ENCODE measurements at regions not wholly inside any gene's neighbourhood (a gene's known extent, or its start where the extent isn't known, plus 50 kb on each side); places are given as distances from the start of the nearest gene placed in this dataset.

DNA sequence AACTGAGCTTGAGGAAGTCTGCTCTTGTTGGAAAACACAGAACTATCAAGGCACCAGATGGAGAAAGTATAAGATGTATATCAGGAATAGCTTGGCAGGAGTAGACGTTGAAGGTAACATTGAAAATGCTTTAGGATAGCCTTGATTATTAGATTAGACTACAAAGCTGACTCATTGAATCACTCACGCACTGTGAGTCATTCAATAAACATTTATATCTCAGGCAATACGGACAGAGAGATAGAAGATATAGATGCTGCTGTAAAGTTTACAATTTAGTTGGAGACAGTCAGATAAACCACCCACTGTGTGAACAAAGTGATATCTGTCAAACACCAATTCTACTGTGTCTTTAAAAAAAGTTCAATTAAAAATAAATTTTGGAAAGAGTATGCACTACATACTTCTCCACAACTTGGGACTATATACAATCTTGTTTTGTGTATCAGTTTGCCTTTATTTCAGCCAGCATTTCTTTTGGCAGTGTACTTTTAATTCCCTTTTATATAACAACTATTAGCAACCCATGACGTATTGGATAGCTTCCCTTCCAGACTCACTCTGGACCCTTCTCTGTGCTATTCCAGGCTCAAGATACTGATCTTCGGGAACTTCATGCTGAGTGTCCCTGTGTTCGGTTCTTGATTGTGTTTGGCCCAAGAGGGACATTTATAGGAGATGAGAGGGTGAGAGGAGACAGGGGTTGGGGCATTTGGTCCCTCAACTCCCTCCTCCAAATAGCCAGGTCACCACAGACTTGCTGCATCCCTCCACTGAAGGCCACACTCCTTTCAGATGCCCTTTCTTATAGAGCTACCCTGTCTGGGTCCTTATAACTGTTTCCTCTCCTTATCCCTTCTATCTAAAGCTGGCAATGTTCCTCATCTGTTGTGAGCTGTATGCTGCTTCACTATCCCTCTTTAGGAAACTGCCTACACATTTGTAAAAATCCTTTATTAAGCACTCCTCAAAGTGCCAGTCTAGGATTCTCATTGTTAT is 176.6 kb upstream of the PTPRK start:
- in situ Hi-C loops (cut with HindIII; ENCODE audit: low pct_unique_long_range_greater_than_20kb, low sequenced_read_pairs): no loop called here
- DNase-seq (ENCODE audit: low read depth): peak; percentile 65

DNA sequence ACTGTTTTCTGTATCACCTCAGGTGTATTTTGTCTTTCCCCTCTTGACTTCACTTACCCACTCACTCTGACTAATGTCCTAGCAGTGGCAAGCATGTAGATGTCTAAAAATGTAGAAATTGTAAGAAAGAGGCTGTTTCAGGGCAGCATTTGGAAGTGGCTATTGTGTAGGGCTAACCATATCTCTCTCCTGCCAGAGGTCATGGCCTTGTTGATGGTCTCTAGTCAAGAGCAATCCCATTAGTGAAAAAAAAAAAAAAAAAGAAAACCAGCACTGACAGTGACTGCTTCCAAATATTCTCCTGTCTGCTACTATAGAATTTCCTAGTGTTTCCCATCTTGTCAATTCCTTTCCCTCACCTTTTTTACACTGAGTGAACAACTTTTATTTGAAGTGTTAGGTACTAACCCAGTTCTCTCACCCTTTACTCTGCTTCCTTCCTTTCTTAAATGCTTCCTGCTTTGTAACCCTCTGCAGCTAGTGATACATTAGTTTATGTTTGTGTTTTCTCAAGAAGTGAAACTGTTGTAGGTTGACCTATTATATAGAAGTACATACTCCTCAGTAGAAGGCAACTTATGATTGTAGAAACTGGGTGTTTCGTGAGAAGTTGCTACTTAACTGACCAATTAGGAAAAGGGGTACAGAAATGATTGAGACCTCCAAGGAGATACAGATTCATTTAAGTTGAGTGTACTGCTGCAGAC is 174.1 kb upstream of the PTPRK start:
- in situ Hi-C loops (cut with HindIII; ENCODE audit: low pct_unique_long_range_greater_than_20kb, low sequenced_read_pairs): no loop called here
- DNase-seq (ENCODE audit: low read depth): no peak

DNA sequence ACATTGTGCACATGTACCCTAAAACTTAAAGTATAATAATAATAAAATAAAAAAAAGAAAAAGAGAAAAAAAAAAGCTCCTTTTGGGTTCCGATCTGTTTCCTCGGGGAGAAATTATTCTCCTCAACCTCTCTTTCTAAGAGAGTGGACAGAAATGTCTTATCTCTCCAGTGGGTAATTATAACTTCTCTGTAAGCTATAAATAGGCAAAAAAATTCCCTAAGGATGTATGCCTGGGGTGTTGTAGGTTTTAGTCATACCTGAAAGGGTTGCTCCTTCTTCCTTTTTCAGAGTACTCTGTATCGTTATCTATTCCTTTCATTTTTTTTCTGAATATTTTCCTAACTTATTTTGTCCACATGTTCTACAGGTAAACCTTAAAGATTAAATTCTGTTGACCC is 169.7 kb upstream of the PTPRK start:
- in situ Hi-C loops (cut with HindIII; ENCODE audit: low pct_unique_long_range_greater_than_20kb, low sequenced_read_pairs): no loop called here
- no peak for DNase-seq (ENCODE audit: low read depth)

DNA sequence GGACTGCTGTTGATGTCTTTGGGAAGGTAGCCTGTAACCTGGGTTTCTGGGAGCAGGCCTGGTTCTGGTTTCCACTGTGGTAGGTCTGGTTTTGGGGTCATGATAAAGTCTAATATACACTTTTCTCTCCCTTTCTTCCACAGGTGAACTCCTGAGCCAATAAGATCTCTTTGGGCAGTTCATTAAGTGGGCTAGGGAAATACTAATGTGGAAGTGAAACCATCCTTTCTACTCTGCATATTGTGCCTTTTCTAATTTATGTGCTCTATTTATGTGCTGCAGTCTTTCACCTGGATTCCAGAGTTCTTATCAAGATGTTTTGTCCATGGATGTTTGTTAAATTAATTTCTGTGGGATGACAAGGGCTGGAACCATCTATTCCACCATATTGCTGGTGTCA is 165.7 kb upstream of the PTPRK start:
- in situ Hi-C loops (cut with HindIII; ENCODE audit: low pct_unique_long_range_greater_than_20kb, low sequenced_read_pairs): no loop called here
- no peak for DNase-seq (ENCODE audit: low read depth)

DNA sequence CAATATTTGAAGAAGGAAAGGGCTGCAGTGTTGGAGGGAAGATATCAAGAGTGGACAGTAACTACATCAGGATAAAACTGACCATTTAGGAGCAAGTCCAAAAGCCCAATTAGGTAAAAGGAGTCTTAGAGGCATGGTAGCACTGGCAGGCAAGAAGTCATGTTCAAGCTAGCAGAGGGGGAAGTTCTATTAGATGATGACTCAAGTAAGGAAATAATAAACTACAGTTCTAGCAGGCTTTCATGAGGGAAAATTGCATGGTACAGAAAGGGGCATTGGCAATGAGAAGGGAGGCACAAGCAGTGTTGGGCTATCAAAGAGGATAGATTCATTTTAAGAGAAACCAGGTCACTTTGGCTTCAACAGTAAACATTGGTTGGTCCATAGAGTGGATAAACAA is 156.1 kb upstream of the PTPRK start:
- in situ Hi-C loops (cut with HindIII; ENCODE audit: low pct_unique_long_range_greater_than_20kb, low sequenced_read_pairs): no loop called here
- no peak for DNase-seq (ENCODE audit: low read depth)

DNA sequence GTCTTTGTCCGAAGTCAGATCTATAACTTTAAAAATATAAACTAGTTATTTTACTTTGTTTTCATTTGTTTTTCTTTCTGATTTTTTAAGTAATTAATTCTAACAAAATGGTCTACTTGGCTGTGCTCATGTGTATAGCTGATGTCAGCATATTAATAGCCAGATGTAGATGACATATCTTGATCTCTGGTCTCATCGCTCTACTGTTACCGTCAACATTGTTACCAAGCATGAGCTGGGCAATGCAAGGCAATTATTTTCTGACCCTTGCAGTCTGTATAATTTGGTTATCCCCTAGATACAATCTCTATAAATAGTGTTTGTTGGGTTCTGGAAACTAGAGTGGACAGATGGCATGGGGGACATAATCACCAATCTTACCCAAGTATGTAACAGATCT is 151.6 kb upstream of the PTPRK start:
- in situ Hi-C loops (cut with HindIII; ENCODE audit: low pct_unique_long_range_greater_than_20kb, low sequenced_read_pairs): no loop called here
- DNase-seq (ENCODE audit: low read depth): no peak

DNA sequence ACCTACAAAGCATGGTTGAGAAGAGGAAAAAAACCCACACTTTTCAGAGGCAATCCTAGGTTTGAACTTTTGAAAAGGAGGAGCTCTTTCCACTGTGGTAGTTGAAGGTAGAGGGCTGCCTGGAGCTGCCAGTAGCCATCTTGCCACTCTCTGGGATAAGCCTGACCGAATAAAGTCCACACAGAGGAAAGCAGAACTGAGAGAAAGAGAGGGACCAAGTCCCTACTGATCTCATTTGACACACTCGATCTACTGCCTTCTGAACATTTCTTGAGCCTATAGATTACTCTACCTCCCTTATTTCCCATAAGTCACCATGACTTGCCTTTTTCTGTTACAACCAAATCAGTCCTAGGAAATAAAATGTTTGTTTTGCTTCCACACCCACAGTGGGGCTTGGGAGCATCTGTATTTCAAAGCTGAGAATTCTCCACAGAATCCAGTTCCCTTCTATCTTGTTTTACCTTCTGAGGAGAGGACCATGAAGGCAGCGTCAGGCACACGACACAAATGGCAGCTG is 147.0 kb upstream of the PTPRK start:
- in situ Hi-C loops (cut with HindIII; ENCODE audit: low pct_unique_long_range_greater_than_20kb, low sequenced_read_pairs): no loop called here
- peak; percentile 25 for DNase-seq (ENCODE audit: low read depth)

DNA sequence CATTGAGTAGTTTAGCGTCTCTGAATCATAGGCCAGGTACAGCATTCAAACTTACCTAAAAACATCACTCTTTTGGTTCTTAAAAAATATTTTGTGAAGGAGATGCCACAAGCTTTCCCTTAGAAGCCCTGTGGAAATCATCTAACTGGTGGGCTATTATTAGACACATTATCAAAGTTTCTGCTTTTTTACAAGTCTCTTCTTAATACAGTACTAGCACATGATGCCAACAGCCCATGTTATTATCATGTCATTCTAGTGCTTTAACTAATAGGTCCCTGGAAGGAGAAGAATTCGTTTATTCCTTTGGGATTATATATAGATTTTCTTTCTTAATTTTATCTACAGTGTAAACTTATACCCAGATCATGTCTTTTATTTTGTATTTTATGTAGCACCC is 146.0 kb upstream of the PTPRK start:
- DNase-seq (ENCODE audit: low read depth): no peak
- in situ Hi-C loops (cut with HindIII; ENCODE audit: low pct_unique_long_range_greater_than_20kb, low sequenced_read_pairs): no loop called here

DNA sequence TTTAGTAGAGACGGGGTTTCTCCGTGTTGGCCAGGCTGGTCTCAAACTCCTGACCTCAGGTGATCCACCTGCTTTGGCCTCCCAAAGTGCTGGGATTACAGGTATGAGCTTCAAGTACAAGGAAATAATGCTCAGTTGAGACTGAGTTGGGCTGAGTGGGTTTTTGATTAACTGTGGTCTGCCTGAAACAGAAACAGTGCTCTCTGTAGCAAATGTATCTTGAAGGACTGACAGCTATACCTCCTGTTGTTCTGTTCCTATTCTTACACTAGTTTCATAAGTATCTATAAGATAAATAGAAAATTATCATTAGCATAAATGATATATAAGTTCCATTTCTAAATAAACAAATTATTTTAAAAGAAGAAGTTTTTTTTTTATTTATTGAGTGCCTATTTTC is 142.8 kb upstream of the PTPRK start:
- in situ Hi-C loops (cut with HindIII; ENCODE audit: low pct_unique_long_range_greater_than_20kb, low sequenced_read_pairs): no loop called here
- DNase-seq (ENCODE audit: low read depth): no peak

DNA sequence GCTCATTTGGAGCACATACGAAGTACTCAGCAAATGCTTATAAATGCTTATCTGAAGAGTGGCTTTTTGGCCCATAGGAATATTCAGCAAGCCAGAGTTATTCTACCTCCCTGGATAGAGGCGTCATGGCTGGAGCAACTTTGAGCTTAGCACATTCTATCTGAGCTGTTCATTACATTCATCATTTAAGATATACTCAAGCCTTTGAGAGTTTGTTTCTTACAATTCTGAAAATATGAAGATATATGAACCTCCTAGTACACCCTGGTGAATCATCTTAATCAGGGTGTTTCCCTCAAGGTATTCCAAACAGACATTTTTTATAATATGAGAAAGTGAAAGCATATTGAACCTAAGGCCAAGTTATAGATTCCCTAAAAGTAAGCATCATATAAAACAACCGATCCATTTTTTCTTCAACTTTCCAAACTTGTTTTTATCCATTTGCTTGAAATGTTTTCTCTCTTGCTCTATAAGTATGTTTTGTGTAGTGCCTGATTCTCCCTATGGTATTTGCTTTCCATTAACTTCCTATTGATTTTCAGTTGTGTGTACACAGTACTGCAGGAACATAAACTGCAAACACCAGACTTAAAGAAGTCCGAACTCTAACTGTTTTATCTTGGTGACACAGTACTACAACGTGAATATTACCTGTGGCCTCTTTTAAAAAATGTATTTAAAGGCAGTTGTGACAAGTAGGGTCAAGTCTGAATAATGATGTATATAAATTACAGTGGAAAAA is 139.7 kb upstream of the PTPRK start:
- DNase-seq (ENCODE audit: low read depth): no peak
- in situ Hi-C loops (cut with HindIII; ENCODE audit: low pct_unique_long_range_greater_than_20kb, low sequenced_read_pairs): no loop called here

DNA sequence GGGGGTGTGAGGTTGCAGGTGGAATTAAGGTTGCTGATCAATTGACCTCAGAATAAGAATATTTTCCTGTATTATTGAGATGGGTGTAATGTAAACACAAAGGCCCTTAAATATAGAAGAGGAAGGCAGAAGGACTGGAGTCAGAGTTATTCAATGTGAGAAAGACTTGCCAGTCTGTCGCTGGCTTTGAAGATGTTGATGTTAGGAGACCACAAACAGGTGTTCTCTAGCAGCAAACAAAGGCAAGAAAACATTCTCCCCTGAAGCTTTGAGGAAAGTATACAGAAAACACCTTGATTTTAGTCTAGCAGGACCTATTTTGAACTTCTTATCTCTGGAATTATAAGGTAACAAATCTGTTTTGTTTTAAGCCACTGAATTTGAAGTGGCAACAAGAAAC is 138.9 kb upstream of the PTPRK start:
- in situ Hi-C loops (cut with HindIII; ENCODE audit: low pct_unique_long_range_greater_than_20kb, low sequenced_read_pairs): no loop called here
- no peak for DNase-seq (ENCODE audit: low read depth)

DNA sequence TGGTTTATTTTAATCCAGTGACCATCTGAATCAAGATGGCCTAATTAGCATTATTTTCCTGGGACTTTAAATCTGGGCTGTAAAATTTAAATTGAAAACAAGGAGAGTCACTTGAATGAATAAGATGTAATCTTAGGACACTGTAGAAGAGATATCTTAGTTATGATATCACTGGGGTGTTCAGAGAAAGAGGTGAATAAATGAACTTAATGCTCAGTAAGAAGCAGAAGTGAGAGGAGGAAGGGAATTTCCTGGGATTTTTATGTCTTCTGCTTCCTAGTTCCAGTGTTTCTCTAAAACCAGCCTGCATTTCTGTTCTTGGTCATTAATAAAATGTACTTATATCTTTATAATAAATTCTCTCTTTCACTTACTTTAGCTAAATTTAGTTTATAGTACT is 136.8 kb upstream of the PTPRK start:
- in situ Hi-C loops (cut with HindIII; ENCODE audit: low pct_unique_long_range_greater_than_20kb, low sequenced_read_pairs): no loop called here
- no peak for DNase-seq (ENCODE audit: low read depth)

DNA sequence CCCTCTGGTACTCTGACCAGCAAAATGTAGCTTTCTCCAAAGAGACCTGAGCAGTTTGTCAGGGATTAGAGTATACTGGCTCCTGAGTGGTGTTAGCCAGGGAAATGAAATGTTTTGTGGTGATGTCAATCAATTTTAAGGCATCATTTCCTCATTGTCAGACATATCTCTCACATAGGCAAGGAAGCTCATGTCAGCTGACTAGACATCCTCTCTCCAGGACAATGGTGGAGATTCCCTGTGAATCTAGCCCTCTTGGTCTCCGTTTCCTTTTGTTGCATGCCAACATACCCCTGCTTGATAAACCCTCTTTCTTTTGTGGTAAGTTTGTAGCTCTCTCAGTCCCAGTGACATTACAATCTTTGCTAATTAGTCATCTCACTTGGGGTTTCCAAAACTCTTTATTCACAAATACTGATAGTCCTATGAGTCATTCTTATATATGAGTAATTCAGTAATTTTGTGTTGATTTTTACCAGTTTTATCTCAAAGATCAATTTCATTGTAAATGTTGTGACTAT is 135.6 kb upstream of the PTPRK start:
- DNase-seq (ENCODE audit: low read depth): peak; percentile 69
- in situ Hi-C loops (cut with HindIII; ENCODE audit: low pct_unique_long_range_greater_than_20kb, low sequenced_read_pairs): no loop called here

DNA sequence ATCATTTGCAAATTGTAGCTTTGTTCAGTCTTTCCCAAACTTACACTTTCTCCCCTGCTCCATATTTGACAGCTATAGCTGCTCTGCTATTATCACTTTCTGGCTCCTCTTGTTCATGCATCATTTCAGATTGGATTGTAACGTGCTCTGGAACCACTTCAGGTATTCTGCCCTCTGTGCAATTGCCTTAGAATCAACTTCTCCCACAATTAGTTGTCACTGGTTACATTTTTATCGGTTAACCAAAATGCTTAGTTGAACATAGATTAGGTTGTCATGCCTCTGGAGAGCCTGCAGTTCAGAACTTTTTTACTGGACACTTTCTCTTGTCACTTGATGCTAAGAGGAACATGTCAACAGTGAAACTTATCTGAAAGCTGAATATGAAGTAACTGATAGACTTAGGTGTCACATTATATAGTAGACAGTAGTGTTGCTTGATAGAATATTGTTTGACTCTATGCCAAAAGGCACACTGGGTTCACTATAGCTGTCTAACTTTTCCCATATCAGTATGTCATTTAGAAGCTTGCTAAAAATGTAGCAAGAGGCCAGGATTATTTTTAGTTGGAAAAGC is 127.7 kb upstream of the PTPRK start:
- no peak for DNase-seq (ENCODE audit: low read depth)
- in situ Hi-C loops (cut with HindIII; ENCODE audit: low pct_unique_long_range_greater_than_20kb, low sequenced_read_pairs): no loop called here

DNA sequence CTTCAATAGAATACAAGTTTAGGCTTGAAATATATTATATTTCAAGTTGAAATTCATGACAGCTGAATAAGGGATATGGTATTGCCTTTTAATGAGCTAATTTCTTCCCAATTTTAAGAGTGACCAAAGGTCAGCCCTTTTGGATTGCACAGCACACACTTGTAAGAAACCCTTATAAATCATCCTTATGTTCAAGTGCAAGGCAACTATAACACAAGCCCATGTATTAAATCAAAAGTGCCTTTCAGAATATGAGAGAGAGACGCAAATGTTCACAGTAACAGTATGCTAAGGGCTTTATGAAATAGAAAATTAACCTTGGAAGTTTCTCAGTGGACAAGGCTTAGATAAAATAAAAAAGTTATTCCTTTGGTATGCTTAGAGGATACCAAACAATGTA is 121.7 kb upstream of the PTPRK start:
- no peak for DNase-seq (ENCODE audit: low read depth)
- in situ Hi-C loops (cut with HindIII; ENCODE audit: low pct_unique_long_range_greater_than_20kb, low sequenced_read_pairs): no loop called here

DNA sequence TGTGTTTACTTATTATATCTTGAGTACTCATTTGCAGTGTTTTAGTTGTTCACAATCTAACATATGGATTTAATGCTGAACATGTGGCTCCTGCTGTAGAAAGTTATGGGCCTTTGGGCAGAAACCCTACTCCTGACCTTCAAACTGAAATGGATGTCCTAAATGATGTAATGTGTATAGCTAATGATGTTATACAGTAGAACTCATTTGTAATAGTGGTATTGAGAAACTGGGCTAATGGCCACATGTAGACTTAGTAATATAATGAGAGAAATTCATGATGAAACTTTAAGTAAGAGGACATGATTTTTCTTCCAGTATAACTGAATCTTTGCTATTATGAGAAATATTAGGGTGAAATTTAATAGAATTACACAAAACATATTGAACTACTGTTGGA is 121.3 kb upstream of the PTPRK start:
- DNase-seq (ENCODE audit: low read depth): no peak
- in situ Hi-C loops (cut with HindIII; ENCODE audit: low pct_unique_long_range_greater_than_20kb, low sequenced_read_pairs): no loop called here

DNA sequence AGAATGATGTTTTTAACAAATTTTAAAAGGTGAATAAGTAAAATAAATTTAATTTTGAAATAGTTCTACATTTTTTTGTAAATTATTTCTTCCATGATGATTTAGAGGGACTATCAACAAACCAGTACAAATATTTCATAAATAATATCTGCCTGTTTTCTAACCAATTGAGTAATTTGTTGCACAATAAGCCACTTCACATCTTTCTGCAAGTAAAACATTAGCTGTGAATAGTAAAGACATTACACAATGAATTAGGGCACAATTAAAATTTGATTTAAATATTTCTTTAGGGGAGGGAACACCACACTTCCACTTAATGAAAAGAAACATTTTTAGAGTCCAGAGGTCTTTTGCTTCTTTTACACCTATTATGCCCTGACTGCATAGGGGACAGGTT is 118.4 kb upstream of the PTPRK start:
- in situ Hi-C loops (cut with HindIII; ENCODE audit: low pct_unique_long_range_greater_than_20kb, low sequenced_read_pairs): no loop called here
- DNase-seq (ENCODE audit: low read depth): no peak

DNA sequence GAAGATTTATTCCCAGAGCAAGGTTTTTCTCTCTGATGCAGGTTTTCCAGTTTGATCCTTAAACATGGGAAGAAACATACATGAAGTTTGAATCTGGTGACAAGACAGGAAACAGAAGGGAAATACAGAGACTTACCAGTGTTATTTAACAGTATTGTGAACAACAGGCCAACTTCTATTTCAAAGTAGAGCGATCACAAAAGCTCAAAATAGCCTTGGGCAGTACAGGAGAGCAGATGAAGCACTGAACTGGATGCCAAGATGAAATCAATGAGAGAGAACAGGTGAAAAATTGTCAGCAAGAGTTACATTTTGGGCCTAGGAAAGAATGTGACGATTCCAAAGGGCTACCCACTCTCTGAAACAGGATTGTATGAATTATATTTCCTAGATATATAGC is 114.8 kb upstream of the PTPRK start:
- DNase-seq (ENCODE audit: low read depth): no peak
- in situ Hi-C loops (cut with HindIII; ENCODE audit: low pct_unique_long_range_greater_than_20kb, low sequenced_read_pairs): no loop called here
